Breast epithelium (tissue), 3 donors: ENCODE measurements at regions not wholly inside any gene's neighbourhood (a gene's known extent, or its start where the extent isn't known, plus 50 kb on each side); places are given as distances from the start of the nearest gene placed in this dataset.

Experiments
- CTCF ChIP-seq, 3 donors: fragments of 450-650 bp; IDR thresholded peaks; one replicate each; pipeline ENCODE4 v1.5.1; 2016 to 2017; ENCODE audit warnings: antibody characterized with exemption in 3 of 3, mild to moderate bottlenecking in 3 of 3, moderate library complexity in 3 of 3
- POLR2A ChIP-seq: fragments of 450-650 bp; IDR thresholded peaks from one replicate; pipeline ENCODE4 v1.6.1; 2016; ENCODE audit warnings: antibody characterized with exemption, mild to moderate bottlenecking, moderate library complexity

- TF ChIP-seq CTCF (IDR thresholded peaks at IDR 0.05) (no peak), POLR2A (no peak)
Observed at GRCh38 chrX:129227366-129227765, 295.9 kb downstream of the SMARCA1 start.
